ENCODE measurements at regions not wholly inside any gene's neighbourhood (a gene's known extent, or its start where the extent isn't known, plus 50 kb on each side); places are given as distances from the start of the nearest gene placed in this dataset.

DNA sequence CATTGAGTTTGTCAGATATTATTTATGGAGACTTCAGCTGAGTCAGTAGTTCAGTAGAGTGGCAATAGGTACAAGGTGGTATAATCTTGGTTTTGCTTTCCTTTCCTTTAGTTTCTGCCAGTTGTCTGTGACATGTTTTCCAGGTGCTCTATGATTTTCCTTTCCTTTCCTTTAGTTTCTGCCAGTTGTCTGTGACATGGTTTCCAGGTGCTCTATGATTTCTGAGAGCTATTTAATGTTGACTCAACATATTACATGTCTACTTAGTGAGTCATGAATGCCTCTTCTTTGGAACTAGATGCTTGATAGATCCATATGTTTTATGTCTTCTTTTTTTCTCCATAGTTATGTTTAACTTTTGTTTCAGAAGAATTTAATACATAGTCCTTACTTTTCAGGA is 186.4 kb upstream of the DEFB112 start:
- DNase-seq: no peak

DNA sequence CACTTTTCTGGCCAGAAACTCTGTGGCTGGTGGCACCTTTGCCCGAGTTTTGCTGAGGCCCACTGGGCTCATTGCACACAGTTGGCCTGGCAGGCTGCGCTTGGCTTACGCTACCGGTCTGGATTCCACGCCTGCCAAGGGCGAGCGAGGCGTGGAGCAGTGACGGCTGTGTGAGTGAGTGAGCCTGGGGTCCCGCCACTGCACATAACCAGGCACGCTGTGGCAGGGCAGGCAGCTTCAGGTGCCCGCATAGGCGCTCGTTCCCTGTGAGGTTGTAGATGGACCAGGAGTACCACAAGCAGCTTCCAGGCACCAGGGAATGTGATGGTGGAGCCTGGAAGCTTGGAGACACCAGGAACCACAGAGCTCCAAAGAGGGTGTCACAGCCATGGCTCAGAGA is 190.1 kb upstream of the DEFB112 start:
- no peak for DNase-seq

DNA sequence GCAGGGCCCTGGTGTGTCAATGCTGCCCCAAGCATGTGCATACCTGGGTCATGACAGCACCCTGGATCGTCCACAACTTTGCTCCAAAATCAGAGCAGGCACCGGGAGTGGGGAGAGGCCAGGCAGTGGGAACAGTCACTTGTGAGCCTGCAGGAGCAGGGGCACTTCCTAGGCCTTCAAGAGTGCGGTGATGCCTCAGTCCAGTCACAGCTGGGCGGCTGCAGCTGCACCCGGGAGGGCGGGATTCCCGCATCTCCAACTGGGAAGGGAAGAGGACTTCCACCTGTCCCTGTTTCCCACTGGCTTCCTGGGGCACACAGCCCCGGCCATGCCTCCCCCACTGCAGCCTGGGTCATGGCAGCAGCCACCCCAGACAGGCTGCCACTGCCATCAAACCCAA is 191.3 kb upstream of the DEFB112 start:
- no peak for DNase-seq

DNA sequence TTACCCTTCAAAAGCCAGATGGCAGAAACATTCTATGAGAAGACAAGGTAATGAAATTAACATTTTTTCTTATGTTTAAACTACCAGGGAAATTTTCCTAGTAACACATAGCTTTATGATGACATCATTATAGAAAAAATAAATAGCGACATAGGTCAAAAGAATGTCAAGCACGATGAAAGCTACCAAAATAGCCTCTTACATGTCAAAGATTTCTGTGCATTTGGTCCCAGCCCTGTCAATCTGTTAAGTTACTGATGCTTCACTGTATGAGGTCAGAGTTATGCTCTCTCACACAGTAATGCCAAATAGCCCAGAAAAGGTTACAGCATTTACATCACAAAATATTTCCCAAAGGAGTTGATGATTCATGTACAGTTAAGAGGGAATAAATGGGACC is 199.8 kb upstream of the DEFB112 start:
- DNase-seq: no peak

DNA sequence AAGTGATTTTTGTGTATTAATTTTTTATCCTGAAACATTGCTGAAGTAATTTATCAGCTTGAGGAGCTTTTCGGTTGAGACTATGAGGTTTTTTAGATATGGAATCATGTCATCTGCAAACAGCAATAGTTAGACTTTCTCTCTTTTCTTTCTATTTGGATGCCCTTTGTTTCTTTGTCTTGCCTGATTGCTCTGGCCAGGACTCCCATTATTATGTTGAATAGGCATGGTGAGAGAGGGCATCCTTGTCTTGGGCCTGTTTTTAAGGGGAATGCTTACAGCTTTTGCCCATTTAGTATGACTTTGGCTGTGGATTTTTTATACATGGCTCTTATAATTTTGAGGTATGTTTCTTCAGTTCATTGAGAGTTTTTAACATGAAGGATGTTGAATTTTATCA is 207.6 kb upstream of the DEFB112 start:
- no peak for DNase-seq

DNA sequence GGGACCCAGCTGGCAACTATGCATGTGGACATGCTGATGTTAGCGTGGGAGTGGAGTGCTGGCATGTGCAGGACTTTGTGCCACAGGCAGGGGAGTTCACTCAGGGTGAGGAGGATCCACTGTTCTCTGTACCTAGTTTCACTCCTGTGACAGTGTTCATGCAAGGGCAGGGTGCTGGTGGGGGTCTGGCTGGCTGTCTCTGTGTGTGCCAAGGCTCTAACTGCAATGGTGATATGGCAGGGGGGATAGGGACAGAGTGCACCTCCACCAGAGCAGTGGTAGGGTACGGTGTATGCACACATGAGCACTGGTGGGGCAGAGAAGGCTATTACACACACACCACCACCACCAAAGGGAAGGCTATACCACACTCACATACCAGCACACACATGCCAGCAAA is 210.2 kb upstream of the DEFB112 start:
- DNase-seq: no peak

DNA sequence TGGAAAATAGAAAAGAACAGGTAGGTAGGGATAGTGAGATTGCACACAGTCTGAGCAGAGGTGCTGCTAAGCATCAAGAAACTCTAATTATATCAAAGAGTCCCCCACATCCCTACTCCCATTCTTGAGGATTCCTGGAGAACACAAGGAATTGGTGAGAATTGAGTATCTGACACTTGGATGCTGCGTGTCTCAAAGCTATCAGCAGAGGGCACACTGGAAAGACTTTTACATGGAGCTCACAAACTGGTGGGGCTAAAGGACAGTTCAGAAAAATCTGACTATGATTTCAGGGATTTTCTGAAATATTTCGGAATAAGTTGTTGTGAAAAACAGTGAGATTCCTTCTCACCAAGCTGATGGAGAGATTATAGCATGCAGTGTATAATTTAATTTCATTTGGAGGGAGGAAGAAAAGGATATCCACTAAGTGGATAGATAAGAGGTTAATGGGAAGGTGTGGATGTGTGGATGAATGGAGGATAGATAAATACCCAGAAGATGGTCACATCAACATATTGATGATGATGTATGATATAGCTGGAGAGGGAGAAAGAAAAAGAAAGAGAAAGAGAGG is 215.4 kb upstream of the DEFB112 start:
- no peak for DNase-seq

DNA sequence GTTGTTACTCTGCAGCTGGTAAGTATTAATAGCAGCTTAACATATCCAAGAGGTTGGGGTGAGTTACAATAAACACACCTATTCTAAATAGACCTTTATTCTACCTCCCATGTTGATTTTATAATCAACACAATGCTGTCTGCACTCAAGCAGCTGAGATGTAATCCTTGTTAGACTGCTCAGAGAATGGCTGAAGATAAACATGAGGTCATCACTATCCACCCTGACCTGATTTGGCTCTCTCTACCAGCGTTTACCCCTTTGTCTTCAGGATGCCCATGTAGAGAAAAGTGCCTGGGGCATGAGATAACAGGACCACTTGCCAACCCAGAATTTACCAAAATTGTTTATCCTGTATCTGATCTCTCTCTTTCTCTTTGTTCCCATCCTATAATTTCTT is 220.7 kb upstream of the DEFB112 start:
- no peak for DNase-seq

DNA sequence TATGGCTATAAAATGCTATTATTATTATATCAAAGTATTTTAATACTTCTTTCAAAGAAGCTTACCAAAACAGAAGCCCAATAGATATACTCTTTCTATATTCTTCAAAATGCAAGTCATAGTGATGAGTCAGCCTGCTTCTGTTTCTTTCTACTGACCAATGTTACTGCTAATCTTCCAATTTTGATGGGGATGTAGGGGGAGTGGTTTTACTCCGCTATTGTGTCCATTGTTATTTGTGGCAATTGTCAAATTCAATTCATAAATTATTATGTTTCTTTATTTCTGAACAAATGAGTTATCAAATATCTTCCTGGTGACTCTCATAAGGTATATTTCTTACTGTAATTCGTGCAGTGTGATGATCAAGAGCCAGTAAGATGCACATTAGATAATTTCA is 221.5 kb upstream of the DEFB112 start:
- no peak for DNase-seq

DNA sequence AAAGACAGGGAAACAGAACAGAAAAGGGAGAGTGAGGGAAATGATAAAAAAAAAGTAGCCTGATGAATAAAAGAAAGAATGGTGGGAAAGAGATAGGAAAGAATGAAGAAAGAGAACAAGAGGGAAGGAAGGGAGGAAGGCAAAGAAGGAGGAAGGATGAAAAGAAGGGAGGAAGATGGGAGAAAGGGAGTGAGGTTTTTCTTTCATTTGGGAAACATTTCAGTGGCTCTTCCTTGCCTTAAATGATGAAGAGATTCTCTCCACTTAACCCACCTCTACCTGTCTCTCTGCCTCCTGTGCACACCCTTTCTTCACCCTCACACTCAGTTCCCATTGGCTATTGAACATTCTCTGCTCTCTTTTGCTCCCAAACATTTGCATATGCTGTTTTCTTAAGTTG is 222.1 kb upstream of the DEFB112 start:
- DNase-seq: no peak

DNA sequence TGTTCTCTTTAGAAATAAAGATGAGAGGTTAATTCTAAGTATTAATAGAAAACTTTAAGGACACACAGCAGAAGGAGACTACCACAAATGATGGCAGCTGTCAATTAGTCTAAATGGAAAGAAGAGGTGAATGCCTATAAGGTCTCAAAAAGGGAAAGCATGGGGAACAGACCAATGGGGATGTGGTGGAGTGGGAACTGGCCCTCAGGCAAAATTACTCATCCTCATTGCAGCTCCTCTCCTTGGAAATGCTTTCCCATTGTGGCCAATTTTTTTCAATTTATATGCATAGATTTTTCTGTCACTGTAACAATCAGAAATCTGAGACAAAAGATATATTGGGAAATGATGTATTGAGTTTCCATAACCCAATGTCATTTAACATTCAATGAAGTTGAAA is 222.9 kb upstream of the DEFB112 start:
- no peak for DNase-seq

DNA sequence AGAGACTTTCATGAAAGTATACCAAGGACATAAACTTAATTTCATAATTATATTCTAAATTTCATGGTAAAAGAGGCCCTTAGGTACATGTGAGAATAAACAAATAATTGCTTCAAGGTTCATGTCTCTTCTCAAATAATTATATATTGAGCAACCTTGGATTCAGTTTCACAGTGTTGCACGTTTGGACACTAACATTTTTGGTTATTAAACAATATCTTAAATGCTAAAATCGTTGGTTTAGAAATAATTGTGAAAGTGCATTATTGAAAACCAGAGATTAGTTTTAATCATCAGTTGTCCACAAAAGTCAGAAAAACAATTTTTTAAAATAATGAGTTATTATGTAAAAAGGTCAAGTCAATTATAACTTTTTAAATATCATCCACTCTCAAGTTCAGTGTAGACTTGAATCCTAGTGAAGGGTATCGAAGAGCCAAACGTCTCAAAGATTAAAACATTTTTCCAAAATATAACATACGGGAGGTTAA is 227.1 kb upstream of the DEFB112 start:
- DNase-seq: no peak

DNA sequence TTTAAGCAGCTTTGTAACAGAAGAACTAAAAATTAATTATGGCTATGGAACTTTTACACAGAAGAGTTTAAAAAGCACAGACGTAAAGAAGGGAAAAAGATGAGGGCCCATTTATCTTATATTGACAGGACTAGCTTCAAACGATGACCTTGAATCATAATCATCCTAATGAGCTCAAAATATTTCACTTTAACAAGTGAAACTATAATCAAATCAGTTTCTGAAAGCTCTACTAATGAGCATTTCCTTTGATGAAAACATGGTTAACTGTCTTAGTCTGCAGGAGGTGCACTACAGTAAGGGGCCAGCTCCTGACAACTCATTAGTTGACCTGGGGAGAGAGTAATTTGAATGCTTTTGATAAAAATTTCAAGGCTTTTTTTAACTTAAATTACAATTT is 228.0 kb upstream of the DEFB112 start:
- DNase-seq: no peak

DNA sequence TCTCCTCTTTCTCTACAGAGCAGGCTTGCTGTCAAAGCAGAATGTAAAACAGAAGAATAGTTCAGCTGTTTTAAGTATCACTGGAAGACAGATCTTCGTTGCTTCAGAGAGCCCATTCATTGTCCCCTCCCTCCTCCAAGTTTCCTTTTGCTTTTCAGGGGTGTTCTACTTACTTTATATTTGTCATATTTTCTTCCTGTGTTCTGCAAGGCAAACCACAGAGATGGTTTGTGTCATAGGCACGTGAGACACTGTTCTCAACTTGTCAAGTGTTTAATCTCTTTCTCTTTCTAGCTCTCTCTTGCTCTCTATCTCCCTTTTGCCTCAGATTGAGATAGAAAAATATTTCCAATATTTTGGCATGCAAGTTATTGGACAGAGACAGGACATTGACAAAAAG is 228.9 kb upstream of the DEFB112 start:
- no peak for DNase-seq

DNA sequence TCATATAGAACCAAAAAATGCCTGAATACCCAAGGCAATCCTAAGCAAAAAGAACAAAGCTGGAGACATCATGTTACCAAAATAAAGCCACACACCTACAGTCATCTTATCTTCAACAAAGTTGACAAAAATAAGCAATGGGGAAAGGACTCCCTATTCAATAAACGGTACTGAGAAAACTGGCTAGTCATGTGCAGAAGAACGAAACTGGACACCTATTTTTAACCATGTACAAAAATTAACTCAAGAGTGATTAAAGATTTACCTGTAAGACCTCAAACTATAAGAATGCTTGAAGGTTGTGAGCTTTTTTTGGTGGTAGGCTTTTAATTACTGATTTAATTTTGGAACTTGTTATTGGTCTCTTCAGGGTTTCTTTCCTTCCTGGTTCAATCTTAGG is 236.0 kb upstream of the DEFB112 start:
- no peak for DNase-seq

DNA sequence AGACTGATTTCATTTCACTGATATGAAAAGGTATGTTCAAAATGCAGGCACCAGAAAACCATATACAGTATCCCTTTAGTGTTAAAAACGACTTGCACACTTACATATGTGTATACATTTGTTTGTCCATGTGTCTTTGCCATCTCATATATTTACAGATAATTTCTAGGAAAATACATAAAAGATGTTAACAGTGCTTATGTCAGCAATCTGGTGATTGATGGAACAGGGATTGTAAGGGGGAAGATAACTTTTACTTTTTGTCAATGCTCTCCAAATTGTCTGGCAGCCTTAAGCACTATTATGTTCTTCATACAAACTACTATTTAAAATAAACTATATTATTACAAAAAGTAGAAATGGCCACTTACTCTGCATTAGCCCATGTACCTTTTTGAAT is 238.5 kb upstream of the DEFB112 start:
- DNase-seq: no peak

DNA sequence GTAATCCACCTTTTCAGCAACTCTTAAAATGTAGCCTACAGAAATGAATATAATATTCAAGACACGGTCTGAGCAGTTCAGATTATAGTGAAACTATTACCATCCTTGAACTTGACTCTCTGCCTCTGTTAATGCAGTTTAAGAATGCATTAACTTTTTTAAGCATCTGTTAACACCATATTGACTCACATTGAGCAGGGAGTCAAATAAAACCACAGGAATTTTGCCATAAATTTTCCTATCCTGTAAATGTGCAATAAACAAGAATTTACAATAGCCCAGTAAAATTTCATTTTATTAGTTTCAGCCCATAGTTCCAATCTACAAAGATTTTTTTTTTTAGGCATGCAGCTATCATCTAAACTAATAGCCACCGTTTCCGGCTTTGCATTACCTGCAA is 239.2 kb upstream of the DEFB112 start:
- DNase-seq: no peak

DNA sequence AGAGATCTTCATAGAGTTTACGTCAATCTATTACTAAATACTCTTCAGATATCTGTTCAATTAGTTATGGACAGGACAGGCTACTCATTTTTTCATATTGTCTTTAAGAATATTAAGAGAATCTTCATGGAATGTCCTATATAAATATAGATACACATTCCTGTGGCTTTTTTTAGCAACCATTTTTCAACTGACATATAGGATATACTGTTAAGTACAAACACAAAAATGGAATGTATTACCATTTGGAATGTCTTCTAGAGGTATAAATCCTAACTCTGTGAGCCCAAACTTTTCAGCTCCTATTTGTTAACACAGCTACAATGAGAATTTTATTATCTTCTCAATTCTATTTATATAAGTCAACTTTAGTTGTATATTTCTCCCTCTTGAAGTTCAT is 239.6 kb upstream of the DEFB112 start:
- no peak for DNase-seq

DNA sequence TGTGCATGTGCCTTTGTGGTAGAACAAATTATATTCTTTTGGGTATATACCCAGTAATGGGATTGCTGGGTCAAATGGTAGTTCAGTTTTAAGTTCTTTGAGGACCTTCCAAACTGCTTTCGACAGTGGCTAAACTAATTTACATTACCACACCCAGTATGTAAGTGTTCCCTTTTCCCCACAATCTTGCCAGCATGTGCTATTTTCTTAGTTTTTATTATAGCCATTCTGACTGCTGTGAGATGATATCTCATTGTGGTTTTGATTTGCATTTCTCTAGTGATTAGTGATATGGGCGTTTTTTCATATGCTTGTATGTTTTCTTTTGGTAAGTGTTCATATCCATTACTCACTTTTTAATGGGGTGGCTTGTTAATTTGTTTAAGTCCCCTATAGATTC is 251.6 kb upstream of the DEFB112 start:
- DNase-seq: no peak

DNA sequence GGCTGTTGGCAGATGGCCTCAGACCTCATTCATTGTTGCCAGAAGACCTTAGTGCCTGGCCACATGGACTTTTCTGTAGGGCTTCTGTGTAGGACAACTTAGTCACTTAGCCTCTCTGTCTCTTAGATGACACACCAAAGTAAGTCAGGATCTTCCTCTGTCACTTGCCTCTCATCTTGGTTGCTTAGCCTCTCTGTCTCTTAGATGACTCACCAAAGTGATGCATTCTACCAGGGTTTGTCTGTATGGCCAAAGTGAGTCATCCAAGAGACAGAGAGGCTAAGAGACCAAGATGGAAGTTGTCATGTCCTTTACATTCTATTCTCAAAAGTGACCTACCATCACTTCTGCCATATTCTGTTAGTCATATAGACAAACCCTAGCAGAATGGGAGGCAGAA is 255.9 kb upstream of the DEFB112 start:
- no peak for DNase-seq

DNA sequence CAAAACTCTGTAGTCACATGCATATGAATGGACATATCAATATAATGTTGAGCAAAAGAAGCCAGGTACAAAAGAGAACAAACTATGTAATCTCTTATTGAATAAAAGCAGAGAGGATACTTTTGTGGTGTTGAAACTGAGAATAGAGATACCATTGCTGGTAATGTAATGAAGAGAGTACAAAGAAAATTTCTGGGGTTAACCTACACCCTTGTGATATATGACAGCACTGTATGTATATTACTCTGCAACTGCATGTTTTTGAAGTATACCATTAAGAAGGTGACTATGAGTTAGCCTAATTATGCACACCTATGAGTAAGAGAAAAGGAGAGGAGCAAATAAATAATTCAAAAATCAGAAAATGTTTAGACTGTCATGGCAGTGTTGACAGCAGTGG is 268.8 kb upstream of the DEFB112 start:
- no peak for DNase-seq

DNA sequence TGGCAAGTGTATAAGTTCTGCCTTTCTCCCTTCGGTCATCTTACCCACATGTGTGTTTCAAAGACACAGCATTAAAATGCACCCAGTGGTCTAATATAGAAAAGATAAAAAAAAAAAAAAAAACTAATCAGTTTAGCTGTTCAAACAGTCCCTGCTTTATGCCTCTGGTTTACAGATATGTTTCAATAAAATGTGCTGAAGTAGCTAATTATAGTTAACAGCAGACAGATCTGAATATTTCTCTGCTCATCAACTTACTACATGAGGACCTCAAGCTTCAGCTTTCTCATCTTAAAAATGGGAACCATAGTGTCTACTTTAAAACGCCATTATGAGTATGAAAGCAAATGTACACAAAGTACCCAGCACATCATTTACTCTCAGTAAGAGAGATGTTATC is 280.6 kb upstream of the DEFB112 start:
- no peak for DNase-seq

DNA sequence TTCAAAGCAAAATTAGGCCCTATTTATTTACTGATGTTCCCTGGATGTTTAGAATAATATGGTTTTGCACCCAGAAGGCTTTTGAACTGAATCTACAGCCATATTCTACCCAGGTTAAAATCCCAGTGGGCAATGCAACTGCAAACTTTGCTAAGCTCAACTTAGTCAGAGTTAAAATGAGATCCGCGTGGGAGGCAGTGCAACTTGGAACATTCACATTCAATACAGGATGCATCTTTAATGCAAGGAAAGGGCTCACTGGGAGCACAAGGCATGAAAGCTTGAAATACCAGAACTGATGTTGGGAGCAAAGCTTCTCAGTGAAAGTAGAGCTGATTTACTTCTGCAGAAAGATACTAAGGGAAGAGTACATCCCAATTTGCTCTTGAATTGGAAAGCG is 281.2 kb upstream of the DEFB112 start:
- no peak for DNase-seq

DNA sequence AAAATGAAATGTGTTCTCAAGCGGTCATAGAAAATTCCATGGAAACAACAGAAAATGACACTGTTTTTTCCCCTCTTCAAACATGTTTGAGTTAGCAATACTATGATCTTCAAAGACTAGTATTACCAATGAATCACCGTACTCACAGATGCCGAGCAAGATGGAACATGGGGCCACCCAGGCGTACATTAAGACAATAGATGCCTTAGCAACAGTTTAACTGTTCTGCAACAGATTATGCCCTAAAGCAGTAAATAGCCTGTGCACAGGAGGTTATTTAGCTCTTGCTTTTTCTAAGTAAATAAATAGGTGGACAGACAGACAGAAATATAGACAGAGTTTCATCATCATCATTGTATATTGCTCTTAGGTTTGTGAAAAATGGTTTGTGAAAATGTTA is 284.0 kb upstream of the DEFB112 start:
- DNase-seq: no peak

DNA sequence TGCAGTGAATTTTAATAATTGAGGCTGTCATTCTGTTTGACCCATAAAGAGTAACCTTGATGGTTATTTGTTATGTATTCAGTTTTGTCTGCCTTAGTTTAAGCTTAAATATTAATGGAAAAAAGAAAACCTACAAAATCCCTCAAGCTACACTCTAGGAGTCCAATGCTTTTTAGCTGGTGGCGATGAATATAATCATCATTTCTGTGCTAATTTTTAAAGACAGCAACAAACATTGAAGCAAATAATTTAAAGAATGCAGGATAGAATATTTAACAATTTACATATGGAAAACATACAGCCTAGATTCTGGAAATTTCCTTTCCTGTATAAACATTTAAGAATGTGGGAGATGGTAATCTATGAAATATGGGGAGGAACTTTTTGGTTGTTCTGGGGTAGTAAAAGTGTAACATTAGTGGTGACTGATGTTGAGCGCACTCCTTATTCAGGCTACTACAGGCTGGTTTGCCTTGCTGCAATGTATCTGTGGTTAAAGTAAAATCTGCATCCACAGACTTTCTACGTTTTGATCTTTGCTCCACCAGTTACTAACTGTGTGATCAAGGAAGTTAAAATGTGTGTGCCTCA is 287.9 kb upstream of the DEFB112 start:
- no peak for DNase-seq

DNA sequence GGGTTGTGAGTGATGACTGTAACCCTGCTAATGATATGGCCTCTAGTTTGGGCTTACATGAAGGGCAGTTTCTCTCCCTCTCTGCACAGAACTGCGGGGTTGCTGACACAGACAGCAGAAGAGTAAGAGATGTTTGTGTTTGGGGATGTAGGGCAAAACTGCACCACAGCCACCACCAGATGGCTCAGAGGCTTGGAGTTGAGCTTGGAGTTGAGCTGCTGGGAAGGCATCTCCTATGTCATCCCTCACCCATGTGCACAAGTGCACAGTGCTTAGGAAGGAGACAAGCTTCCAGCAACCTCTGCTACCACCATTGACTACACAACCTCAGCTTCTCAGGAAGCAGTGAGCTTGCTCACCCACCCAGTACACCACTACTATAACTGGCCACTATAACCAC is 303.9 kb upstream of the DEFB112 start:
- no peak for DNase-seq
